GM13976 (cell line): ENCODE measurements at regions not wholly inside any gene's neighbourhood (a gene's known extent, or its start where the extent isn't known, plus 50 kb on each side); places are given as distances from the start of the nearest gene placed in this dataset.
"Not testable (repeated sequence)": the region's sequence is repeated elsewhere in the genome, so short reads cannot be mapped to it uniquely, and the experiment has no call there.

Experiments
- DNase-seq: peaks from one replicate; pipeline ENCODE4 v3.0.0; 2012; ENCODE audit warnings: low spot score
- CTCF ChIP-seq: IDR thresholded peaks from 2 replicates; pipeline ENCODE4 v1.5.1; 2012; ENCODE audit warnings: borderline replicate concordance, mild to moderate bottlenecking; ENCODE audit not compliant: insufficient read depth; ENCODE audit errors: extremely low read depth, missing control alignments, control extremely low read depth
- in situ Hi-C: fragments of 300-500 bp; cut with MboI; formaldehyde crosslinking; loops from one replicate; pipeline ENCODE4 v1.12.0; 2022; ENCODE audit warnings: low sequenced_read_pairs, mixed read lengths, inconsistent platforms; ENCODE audit not compliant: unreplicated experiment

DNA sequence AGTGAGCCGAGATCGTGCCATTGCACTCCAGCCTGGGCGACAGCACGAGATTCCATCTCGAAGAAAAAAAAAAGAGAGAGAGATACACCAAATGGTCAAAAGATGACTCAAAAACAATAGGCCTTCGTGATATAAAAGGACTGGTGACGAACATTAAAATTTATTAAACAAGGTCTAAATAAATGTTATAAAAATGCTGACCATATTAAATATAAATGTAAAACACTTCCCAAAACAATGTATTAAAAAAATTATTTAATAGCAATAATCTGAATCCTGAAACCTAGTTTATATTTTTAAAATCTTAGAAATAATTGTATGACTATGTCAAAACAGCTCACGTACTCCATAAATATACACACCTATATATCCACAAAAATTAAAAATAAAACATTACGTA is 247.6 kb downstream of the SETD4 start:
- in situ Hi-C loops: no loop called here
- DNase-seq: no peak
- TF ChIP-seq CTCF: no peak

- in situ Hi-C loops: no loop called here
- no peak for TF ChIP-seq CTCF
- no peak for DNase-seq
Measured at GRCh38 chr21:35811191-35811806, 249.0 kb downstream of the SETD4 start.

GRCh38 chr21:35810431-35810970 is 249.8 kb downstream of the SETD4 start:
- no peak for DNase-seq
- in situ Hi-C loops: no loop called here
- no peak for TF ChIP-seq CTCF

DNA sequence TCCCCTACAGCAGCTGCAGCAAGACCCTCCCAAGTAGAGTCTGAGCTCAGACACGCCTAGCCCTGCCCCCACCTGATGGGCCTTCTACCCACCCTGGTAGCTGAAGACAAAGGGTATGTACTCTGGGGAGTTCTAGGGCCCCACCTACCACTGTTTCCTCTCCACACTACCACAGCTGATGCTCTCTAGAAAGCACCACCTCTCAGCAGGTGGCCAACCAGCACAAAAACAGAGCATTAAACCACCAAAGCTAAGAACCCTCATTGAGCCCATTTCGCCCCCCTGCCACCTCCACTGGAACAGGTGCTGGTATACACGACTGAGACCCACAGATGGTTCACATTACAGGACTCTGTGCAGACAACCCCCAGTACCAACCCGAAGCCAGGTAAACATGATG is 258.9 kb downstream of the SETD4 start:
- no peak for TF ChIP-seq CTCF
- in situ Hi-C loops: no loop called here
- no peak for DNase-seq

- in situ Hi-C loops, DNase-seq: not testable (repeated sequence)
Measured at GRCh38 chr21:35800796-35801385, 259.4 kb downstream of the SETD4 start.

GRCh38 chr21:35796844-35797243 is 263.5 kb downstream of the SETD4 start:
- DNase-seq: no peak
- no peak for TF ChIP-seq CTCF
- in situ Hi-C loops: no loop called here

- in situ Hi-C loops, DNase-seq: not testable (repeated sequence)
Measured at GRCh38 chr21:35794527-35794926, 265.8 kb downstream of the SETD4 start.

DNA sequence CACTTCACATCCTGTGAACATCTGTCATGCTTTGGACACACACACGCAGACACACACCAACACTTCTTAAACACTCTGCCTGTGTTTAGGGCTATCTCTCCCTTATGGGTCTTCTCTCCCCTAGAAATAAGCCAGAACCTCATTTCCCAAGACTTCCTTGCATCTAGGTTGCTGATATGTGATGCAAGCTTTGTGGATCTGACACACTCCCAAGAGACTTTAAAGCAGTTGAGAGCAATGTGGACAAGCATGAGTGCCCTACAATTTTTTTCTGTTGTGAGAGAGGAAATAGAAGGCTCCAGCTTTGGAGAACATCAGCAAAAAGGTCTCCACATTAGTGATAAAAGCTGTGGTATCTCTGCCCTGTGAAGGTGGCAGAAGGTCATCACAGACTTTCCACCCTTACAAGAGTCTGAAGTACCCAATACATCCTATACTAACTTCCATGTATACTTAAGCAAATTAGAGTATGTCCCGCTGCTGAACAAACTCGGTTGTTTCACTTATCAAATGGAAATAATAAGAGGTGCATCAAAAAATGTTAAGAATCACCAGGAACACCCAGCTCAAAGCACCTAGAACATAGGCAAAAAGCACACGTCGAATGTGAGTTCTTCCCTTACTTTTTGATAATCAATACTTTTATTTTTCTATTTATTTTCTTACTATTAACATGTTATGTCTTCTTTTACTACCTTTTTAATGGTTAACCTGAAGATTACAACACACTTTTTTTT is 267.6 kb downstream of the SETD4 start:
- TF ChIP-seq CTCF: no peak
- in situ Hi-C loops: no loop called here
- DNase-seq: no peak
